NCI-H1930 (cell line): ENCODE measurements at regions not wholly inside any gene's neighbourhood (a gene's known extent, or its start where the extent isn't known, plus 50 kb on each side); places are given as distances from the start of the nearest gene placed in this dataset.

Experiments used
- DNase-seq, 2 experiments: peaks; one replicate each; lab custom pipeline; 2025; lab: John Stamatoyannopoulos, UW

DNA sequence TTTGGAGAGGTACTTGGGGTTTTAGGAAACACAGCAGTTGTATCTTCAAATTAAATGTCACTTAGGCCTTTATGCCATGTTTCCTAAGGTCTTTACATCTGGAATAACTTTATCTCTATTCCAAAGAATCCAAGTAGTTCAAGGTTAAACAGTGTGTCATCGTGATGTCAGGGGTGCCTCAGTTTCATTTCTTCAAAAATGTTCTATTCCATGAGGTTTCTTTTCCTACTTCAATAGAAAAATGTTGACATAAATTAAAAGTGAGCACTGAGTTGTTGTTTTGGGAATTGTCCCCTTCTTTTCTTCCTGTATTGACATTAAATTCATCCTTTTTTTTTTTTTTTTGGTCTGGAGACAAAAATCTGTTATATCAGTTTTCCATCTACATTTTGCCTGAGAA is 160.6 kb upstream of the C21orf91 start:
- DNase-seq, result no peak

- DNase-seq, result no peak
These were observed 159.7 kb upstream of the C21orf91 start for GRCh38 chr21:17978895-17979294.

DNA sequence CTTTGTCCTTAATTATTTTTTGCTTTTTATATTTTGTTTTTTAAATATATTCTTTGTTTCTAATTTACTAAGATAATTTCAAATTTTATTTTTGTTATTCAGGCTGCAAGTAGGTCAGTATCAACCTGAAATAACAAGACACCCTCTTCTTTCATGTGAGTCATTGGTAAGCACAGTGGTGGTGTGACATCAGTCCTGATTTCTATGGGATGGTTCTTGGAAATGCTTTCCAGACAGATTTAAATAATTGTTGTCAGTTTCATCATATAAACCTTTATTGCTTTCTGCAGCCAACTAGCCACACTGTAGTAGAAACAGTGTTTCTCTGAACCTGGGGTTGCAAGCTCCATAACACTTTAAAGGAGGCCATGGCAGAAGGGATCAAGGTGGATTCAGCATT is 157.5 kb upstream of the C21orf91 start:
- DNase-seq, result peak in 1 of 2 experiments; percentile 13

DNA sequence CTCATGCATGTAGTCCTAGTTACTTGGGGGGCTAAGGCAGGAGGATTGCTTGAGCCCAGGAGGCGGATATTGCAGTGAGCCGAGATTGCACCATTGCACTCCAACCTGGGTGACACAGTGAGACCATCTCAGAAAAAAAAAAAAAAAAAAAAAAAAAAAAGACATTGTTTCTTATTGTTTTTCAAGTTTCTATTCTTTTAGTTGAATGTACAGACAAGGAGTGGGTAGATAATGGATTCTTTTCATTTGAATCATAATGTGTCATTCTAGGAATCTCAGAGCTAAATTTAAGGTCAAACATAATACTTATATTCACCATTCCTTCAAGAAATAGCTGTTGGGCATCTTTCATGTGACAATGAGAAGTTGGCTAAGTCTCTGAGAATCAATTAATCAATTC is 157.0 kb upstream of the C21orf91 start:
- DNase-seq, result no peak

DNA sequence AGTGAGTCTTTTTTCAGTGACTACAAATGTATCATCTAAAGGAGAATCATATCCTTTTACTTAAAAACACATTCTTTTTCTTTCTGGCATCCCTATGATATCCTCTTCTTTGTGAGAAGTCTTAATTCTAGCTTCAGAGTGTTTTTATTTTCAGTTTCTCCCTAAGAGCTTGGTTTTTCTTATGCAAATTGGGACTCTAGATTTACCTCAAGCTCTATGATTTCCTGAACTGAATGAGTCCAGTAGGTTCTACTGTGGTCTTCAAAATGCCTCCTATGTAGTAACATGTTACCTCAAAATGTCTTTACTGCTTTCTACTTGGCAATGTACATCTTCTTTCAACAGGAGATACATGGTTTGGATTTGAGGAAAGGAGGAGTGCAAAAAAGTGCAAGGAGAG is 148.2 kb upstream of the C21orf91 start:
- DNase-seq, result no peak

GRCh38 chr21:17964716-17965115 is 145.6 kb upstream of the C21orf91 start:
- no peak for DNase-seq

DNA sequence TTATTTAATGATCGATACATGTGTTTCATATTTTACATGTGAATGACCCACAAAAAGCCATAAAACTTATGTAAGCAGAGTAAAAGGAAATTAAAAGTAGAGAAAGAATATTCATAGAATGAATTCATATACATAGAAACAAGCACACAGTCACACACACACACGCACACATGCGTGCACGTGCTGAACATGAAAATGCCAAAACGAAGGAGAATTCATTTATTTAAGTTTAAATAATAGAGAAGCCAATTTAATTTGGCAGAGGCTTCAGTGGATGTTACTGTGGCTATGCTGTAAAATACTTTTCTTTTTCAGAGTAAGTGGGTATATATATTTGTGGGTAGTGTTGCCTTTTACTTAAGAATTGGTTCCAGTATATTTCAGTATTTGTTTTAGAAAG is 145.0 kb upstream of the C21orf91 start:
- no peak for DNase-seq

DNA sequence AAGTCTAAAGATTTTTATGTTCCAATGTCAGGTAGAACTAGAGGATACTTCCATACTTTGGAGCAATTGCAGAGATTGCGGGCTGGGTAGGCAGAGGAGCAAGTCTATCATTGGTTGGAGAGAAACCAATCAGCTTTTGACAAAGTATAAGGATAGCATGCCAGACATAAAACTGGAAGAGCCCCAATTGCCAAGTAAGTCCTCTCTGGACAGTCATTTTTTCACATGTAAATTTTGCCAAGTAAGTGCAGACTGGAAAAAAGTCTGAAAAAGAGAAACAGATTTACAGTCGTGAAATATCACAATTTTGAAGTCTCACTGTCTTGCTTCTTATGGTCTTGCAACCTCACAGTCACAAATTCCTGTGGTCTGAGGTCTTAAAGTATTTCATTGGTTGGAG is 131.4 kb upstream of the C21orf91 start:
- no peak for DNase-seq

- DNase-seq, result no peak
These were observed 130.3 kb upstream of the C21orf91 start for GRCh38 chr21:17949421-17949820.

DNA sequence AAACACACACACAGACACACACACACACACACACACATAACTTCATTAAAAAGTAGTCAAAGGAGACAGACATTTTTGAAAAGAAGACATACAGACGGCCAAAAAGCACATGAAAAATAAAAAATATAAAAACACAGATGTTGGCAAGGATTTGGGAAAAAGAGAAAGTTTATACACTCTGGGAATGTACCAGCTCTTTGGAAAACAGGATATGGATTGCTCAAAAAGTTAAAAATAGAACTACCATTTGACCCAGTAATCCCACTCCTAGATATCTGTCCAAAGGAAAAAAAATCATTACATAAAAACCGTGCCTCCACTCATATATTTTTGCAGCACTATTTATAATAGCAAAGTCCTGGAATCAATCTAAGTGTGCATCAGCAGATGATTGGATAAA is 128.4 kb upstream of the C21orf91 start:
- DNase-seq, result no peak

DNA sequence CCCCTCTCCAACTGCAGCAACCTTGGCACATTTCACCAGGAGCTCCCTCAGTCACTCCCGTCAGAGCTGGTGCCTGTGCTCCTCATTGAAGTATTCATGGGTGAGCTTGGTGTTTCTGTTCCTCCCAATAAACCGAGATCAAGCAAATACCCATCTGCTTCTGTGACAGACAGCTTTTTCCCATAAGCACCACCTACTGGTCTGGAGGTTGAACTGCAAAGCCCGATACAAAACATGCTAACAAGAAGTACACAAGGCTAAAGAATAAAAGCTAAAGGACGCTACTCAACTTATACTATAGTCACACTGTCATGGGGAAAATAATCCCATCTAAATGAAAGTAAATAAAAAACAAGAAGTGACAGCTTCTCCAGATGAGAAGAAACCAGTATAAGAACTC is 111.9 kb upstream of the C21orf91 start:
- DNase-seq, result no peak

GRCh38 chr21:17930093-17930492 is 110.9 kb upstream of the C21orf91 start:
- no peak for DNase-seq

DNA sequence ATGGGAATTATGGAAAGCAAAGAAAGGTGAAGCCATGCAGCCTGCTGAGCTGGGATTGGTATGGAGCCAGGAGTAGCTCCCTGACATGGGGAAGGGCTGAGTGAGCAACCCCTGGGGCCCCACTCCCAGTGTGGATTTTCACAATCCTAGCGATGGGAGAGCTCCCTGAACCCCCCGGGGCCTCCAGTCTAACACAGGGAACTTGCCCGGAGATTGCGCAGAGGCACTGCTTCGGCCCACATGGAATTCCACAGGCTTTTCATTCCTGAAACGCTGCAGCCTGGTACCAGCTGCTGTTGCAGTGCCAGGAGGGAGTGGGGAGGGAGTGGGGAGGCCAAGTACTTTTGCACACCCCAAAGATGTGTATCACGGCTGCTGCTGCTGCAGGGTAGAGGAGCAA is 110.4 kb upstream of the C21orf91 start:
- no peak for DNase-seq

DNA sequence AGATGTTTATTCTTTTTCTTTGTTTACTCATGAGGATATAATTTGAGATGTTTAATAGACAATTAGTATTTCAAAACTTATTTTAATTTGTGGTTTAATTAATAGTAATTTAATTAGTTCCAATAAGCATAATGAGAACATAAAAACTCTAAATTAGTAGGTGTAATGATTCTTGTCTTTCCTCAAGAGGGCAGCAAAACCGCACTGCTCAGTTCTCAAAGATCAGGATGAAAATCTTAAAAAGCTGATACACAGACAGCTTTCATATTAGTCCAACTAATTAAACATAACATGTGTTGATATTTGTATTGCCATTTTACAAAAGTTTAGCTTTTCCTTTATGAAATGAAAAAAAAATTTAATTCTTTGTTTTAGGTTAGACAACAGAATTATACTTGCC is 106.7 kb upstream of the C21orf91 start:
- DNase-seq, result no peak

GRCh38 chr21:17925000-17925610 is 105.9 kb upstream of the C21orf91 start:
- DNase-seq, result peak in 1 of 2 experiments; percentile 40

DNA sequence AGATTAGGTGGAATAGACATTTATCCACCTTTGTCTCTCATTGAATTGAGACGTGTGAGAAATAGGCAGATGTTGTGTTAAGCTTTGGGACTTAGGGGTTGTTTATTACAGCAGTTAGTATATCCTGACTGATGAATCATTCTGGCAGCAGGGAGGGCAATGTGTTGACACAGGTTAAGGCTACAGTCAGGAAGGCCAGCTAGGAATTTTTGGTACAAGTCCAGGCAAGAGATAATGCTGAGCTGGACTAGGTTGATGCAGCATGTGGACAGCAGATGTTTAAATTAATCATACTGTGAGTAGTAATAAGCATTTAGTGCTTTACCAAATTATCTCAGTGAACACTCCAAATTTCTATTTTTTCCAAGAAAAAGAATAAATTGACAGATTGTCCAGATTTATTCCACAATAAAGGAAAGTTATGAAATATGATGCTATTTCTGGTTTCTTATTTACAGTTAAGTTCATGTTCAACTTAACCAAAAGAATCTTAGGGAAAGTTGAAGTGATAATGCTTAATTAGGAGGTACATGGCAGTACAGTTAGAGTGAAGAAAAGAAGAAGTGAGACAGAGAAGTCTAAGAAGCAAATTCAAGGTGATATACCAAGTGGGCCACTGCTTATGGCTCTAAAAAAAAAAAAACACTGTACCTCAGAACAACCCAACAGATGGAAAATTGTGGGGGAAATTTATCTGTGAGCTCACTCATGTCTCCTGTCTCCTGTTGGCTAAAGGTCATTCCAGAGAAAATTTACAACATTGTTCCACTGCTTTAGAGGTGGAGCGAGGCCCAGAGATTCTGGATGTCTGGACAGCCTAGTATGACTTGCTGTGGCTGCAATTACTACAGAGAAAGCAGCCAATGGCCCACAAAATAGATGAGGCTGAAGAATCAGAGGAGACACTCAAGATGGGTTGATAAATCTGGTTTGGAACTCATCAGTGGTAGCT is 102.7 kb upstream of the C21orf91 start:
- no peak for DNase-seq

- no peak for DNase-seq
These were observed 96.8 kb upstream of the C21orf91 start for GRCh38 chr21:17915976-17916375.

DNA sequence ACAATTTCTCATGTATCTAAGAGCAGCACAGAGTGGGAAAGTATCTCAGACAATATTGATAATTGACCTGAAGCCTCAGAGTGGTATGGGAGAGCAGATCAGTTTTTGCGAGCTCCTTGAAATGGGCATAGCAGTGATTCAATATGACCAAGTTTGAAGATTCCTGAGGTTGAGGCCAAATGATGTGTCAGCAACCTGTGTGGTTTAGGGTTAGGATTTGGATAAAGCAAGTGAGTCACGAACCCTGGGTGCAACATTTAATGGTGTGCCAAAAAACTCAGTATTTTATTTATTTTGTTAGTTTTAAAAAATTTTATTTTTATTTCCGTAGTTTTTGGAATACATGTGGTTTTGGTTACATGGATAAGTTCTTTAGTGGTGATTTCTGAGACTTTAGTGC is 92.5 kb upstream of the C21orf91 start:
- DNase-seq, result no peak

DNA sequence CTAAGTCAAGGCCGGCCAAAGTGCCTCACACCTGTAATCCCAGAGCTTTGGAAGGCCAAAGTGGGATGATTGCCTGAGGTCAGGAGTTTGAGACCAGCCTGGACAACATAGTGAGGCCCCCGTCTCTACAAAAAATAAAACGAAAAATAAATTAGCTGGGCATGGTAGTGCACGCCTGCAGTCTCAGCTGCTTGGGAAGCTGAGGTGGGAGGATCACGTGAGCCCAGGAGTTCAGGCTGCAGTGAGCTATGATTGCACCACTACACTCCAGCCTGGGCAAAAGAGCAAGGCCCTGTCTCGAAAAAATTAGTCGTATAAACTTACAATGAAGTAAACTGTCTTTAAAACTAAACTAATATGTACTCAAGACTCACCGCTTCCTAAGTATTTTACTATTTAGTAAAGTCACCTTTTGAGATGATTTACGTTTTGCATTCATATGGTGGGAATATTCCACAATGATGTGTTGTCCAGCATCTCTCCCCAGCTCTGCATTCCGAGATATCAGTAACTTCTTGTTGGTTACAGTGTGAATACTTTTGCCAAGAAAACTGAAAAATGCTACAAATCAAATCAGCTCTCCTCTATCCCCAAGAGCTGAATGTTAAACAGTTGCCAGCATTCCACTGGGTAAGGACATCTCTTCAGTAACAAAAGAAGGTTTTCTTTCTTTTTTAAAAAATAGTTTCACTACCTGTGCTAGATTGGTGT is 84.9 kb upstream of the C21orf91 start:
- DNase-seq, result no peak

DNA sequence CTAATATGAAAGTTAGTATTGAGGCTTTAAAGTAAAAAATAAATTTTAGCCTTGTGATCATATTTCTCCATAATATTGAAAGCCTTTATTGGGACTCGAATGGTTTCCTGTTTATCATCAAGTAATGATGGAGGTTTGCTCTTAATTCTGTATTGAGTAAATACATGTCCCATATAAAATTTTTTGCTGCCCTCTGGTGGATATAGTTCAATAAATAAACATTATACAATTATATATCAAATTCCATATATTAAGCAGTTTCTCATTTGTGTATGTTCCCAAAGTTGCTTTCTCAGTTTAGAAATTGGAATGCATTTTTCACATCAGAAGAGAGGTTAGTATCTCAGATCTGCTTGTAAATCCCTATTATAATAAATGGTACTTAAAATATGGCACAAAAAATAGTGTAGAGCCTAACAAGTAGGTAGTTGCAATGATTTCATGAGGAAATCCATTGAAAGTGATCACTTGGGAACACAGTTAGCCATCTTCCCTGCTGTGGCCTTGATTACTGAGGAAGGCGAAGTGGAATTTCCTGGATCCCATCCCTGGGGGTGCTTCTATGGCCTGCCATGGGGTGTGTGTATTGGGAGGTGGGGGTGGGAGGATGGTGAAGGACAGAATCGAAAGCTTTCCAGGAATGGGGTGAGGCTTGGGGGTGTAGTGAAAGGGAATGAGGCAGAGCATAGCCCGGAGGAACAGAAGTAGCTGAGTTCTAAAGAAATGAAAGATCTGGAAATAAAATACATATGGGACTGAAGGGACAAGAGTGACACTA is 84.1 kb upstream of the C21orf91 start:
- no peak for DNase-seq

DNA sequence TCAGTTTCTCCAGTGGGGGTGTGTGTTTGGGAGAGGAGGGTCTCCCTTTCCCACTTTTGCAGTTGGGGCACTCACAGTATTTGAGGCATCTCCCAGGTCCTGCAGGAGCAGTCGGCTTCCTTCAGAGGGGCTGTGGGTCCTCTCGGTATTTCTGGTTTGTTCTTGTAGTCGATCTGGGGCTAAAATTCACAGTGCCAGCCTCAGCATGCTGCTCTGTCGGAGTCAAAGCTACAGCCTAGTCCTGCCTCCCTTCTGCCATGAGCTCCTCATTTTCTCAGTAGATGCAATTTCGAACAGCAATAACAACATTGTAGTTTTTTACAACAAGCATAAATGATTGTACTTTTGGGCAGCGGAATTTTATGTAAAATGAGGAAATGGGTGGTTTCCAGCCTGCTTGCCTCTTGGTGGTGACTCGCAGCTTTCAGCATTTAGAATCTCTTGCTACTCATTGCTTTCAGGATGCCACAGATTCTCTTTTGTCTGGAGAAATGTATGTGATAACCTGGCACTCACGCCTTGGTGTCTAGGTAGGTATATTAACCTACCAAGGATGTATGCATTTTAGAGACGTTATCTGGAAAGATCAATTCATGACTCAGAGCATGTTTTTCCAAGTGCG is 82.4 kb upstream of the C21orf91 start:
- no peak for DNase-seq

- DNase-seq, result no peak
These were observed 81.8 kb upstream of the C21orf91 start for GRCh38 chr21:17900990-17901385.
